ENCODE measurements at regions not wholly inside any gene's neighbourhood (a gene's known extent, or its start where the extent isn't known, plus 50 kb on each side); places are given as distances from the start of the nearest gene placed in this dataset.

- TF ChIP-seq, protein P1, sequence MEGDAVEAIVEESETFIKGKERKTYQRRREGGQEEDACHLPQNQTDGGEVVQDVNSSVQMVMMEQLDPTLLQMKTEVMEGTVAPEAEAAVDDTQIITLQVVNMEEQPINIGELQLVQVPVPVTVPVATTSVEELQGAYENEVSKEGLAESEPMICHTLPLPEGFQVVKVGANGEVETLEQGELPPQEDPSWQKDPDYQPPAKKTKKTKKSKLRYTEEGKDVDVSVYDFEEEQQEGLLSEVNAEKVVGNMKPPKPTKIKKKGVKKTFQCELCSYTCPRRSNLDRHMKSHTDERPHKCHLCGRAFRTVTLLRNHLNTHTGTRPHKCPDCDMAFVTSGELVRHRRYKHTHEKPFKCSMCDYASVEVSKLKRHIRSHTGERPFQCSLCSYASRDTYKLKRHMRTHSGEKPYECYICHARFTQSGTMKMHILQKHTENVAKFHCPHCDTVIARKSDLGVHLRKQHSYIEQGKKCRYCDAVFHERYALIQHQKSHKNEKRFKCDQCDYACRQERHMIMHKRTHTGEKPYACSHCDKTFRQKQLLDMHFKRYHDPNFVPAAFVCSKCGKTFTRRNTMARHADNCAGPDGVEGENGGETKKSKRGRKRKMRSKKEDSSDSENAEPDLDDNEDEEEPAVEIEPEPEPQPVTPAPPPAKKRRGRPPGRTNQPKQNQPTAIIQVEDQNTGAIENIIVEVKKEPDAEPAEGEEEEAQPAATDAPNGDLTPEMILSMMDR (IDR thresholded peaks at IDR 0.05; ENCODE audit: low read length): no peak
- TF ChIP-seq EZH2phosphoT487 (IDR thresholded peaks at IDR 0.05; ENCODE audit: low read length): no peak
These were observed 378.1 kb downstream of the TMEM38B start for GRCh38 chr9:106072421-106072820.

All from MM.1S (cell line).